ENCODE measurements at regions not wholly inside any gene's neighbourhood (a gene's known extent, or its start where the extent isn't known, plus 50 kb on each side); places are given as distances from the start of the nearest gene placed in this dataset.

GRCh38 chrX:4935846-4936245 lies 1222.4 kb upstream of the PRKX start:
- TF ChIP-seq CTCF (IDR thresholded peaks at IDR 0.05; ENCODE audit: low read depth, low read length, missing input control) = no peak
- TF ChIP-seq MAX (IDR thresholded peaks at IDR 0.05) = no peak
- TF ChIP-seq SP1 (IDR thresholded peaks at IDR 0.05) = no peak
- no peak for TF ChIP-seq RXRA (IDR thresholded peaks at IDR 0.05)
- TF ChIP-seq TAF1 (conservative IDR thresholded peaks at IDR 0.05) = no peak
- TF ChIP-seq REST (IDR thresholded peaks at IDR 0.05) = no peak

Data from liver (tissue), 3 donors.